ENCODE measurements at regions not wholly inside any gene's neighbourhood (a gene's known extent, or its start where the extent isn't known, plus 50 kb on each side); places are given as distances from the start of the nearest gene placed in this dataset.

GRCh38 chr1:188188317-188188716 lies 1359.6 kb downstream of the PLA2G4A start:
- TF ChIP-seq ZBTB7A (IDR thresholded peaks at IDR 0.05; ENCODE audit: low read depth) (no peak), RAD21 (IDR thresholded peaks at IDR 0.05; ENCODE audit: low read depth) (peak; percentile 26; the same call in 1 of the 2 replicates), EP300 (IDR thresholded peaks at IDR 0.05; ENCODE audit: borderline replicate concordance) (no peak), TCF12 (IDR thresholded peaks at IDR 0.05; ENCODE audit: low read depth) (no peak), YY1 (IDR thresholded peaks at IDR 0.05; ENCODE audit: low read depth) (no peak)

GRCh38 chr1:188194916-188195315 lies 1366.2 kb downstream of the PLA2G4A start:
- TF ChIP-seq RAD21 (IDR thresholded peaks at IDR 0.05; ENCODE audit: low read depth) (no peak), REST (IDR thresholded peaks at IDR 0.05; ENCODE audit: low read depth) (no peak)

GRCh38 chr1:188218289-188218688 lies 1389.5 kb downstream of the PLA2G4A start:
- TF ChIP-seq USF1 (IDR thresholded peaks at IDR 0.05) (no peak), CEBPB (IDR thresholded peaks at IDR 0.05) (0 out of 2 replicates have a peak, but pooled peaks have one; percentile 28)

GRCh38 chr1:188220051-188220450 lies 1391.3 kb downstream of the PLA2G4A start:
- TF ChIP-seq NFIC (IDR thresholded peaks at IDR 0.05) (no peak), EP300 (IDR thresholded peaks at IDR 0.05; ENCODE audit: borderline replicate concordance) (no peak), REST (IDR thresholded peaks at IDR 0.05; ENCODE audit: low read depth) (no peak), USF1 (IDR thresholded peaks at IDR 0.05) (no peak), MAX (IDR thresholded peaks at IDR 0.05) (no peak), TEAD4 (IDR thresholded peaks at IDR 0.05) (peak; percentile 25; the same call in 1 of the 2 replicates), CEBPB (IDR thresholded peaks at IDR 0.05) (no peak)

- TF ChIP-seq USF1 (IDR thresholded peaks at IDR 0.05) (no peak), EGR1 (IDR thresholded peaks at IDR 0.05) (no peak), NFIC (IDR thresholded peaks at IDR 0.05) (no peak), ZBTB7A (IDR thresholded peaks at IDR 0.05; ENCODE audit: low read depth) (no peak), CREB1 (IDR thresholded peaks at IDR 0.05; ENCODE audit: low read depth) (no peak), TAF1 (IDR thresholded peaks at IDR 0.05; ENCODE audit: low read depth) (no peak), YY1 (IDR thresholded peaks at IDR 0.05; ENCODE audit: low read depth) (no peak), EP300 (IDR thresholded peaks at IDR 0.05; ENCODE audit: borderline replicate concordance) (no peak), CEBPB (IDR thresholded peaks at IDR 0.05) (no peak), REST (IDR thresholded peaks at IDR 0.05; ENCODE audit: low read depth) (no peak), MAX (IDR thresholded peaks at IDR 0.05) (no peak)
Observed at GRCh38 chr1:188224263-188224662, 1395.5 kb downstream of the PLA2G4A start.

- no peak for TF ChIP-seq USF1 (IDR thresholded peaks at IDR 0.05)
- TF ChIP-seq REST (IDR thresholded peaks at IDR 0.05; ENCODE audit: low read depth) = peak; percentile 77
- no peak for TF ChIP-seq CEBPB (IDR thresholded peaks at IDR 0.05)
Observed at GRCh38 chr1:188225975-188226374, 1397.2 kb downstream of the PLA2G4A start.
